Osteoblast (primary cell): ENCODE measurements at regions not wholly inside any gene's neighbourhood (a gene's known extent, or its start where the extent isn't known, plus 50 kb on each side); places are given as distances from the start of the nearest gene placed in this dataset.

Experiments
- DNase-seq: peaks from one replicate; pipeline ENCODE4 v3.0.0; 2011; ENCODE audit warnings: low spot score, mixed read lengths; ENCODE audit not compliant: insufficient read length; ENCODE audit errors: missing footprints
- H2AFZ ChIP-seq: 2 replicates; pipeline ENCODE4 v1.6.0; 2011; ENCODE audit warnings: mild to moderate bottlenecking, low read length
- H3K27ac ChIP-seq: 2 replicates; pipeline ENCODE4 v1.5.1; 2011; ENCODE audit warnings: mild to moderate bottlenecking, low read depth, low read length, moderate library complexity
- H3K27me3 ChIP-seq: 2 replicates; pipeline ENCODE4 v1.6.0; 2012; ENCODE audit warnings: mild to moderate bottlenecking, control low read depth, inconsistent platforms, low read length, moderate library complexity; ENCODE audit not compliant: insufficient read depth
- H3K36me3 ChIP-seq: 2 replicates; pipeline ENCODE4 v1.5.1; 2011; ENCODE audit warnings: mild to moderate bottlenecking, low read length, control low read depth, moderate library complexity; ENCODE audit not compliant: insufficient read depth
- H3K4me1 ChIP-seq: 2 replicates; pipeline ENCODE4 v1.5.1; 2011; ENCODE audit warnings: mild to moderate bottlenecking, low read length, control low read depth, moderate library complexity; ENCODE audit not compliant: insufficient read depth
- H3K4me2 ChIP-seq: 2 replicates; pipeline ENCODE4 v1.6.0; 2011; ENCODE audit warnings: mild to moderate bottlenecking, low read length; ENCODE audit not compliant: insufficient read depth
- H3K4me3 ChIP-seq: fragments of 200-600 bp; sonication (generic); 3 replicates; pipeline ENCODE4 v1.5.1; 2012; ENCODE audit warnings: mild to moderate bottlenecking, low read length, inconsistent platforms; ENCODE audit not compliant: insufficient read depth
- H3K79me2 ChIP-seq: 2 replicates; pipeline ENCODE4 v1.6.0; 2012; ENCODE audit warnings: mild to moderate bottlenecking, low read length, control low read depth, inconsistent platforms; ENCODE audit not compliant: insufficient read depth
- H3K9me3 ChIP-seq: 2 replicates; pipeline ENCODE4 v1.5.1; 2011; ENCODE audit warnings: low read depth, low read length, control low read depth
- H4K20me1 ChIP-seq: 2 replicates; pipeline ENCODE4 v1.6.0; 2012; ENCODE audit warnings: mild to moderate bottlenecking, low read length, control low read depth; ENCODE audit not compliant: insufficient read depth
- CTCF ChIP-seq: IDR thresholded peaks from 2 replicates; pipeline ENCODE4 v1.5.1; 2011; ENCODE audit warnings: mild to moderate bottlenecking, low read depth, low read length, moderate library complexity; ENCODE audit errors: extremely low read depth

- TF ChIP-seq CTCF: no peak
These were observed 80.7 kb upstream of the COG2 start for GRCh38 chr1:230561570-230561969.

GRCh38 chr1:230558324-230558723 is 84.0 kb upstream of the COG2 start:
- Histone ChIP-seq H3K9me3 (no peaks in the 10 kb centered on the region), H4K20me1 (no peaks in the 10 kb centered on the region), H3K4me2 (no peak overlapping the region), H2AFZ (no peak overlapping the region), H3K27me3 (peaks cover 2% of the 10 kb centered on the region), H3K4me3 (no peak overlapping the region), H3K79me2 (no peaks in the 10 kb centered on the region), H3K4me1 (no peaks in the 10 kb centered on the region), H3K36me3 (no peaks in the 10 kb centered on the region), H3K27ac (no peak overlapping the region)
- no peak for TF ChIP-seq CTCF
- no peak for DNase-seq

More at GRCh38 chr1:230561570-230561969, 80.7 kb upstream of the COG2 start:
- no peak for DNase-seq
- Histone ChIP-seq H3K4me1 (no peaks in the 10 kb centered on the region), H3K36me3 (no peaks in the 10 kb centered on the region), H2AFZ (no peak overlapping the region), H3K27me3 (no peaks in the 10 kb centered on the region), H3K4me3 (no peak overlapping the region), H3K9me3 (no peaks in the 10 kb centered on the region), H3K27ac (no peak overlapping the region), H3K79me2 (no peaks in the 10 kb centered on the region), H4K20me1 (no peaks in the 10 kb centered on the region), H3K4me2 (no peak overlapping the region)

- Histone ChIP-seq H3K4me1 (no peaks in the 10 kb centered on the region), H4K20me1 (no peaks in the 10 kb centered on the region), H3K4me3 (no peak overlapping the region), H3K27ac (no peak overlapping the region), H3K79me2 (no peaks in the 10 kb centered on the region), H3K27me3 (peaks cover 5% of the 10 kb centered on the region), H3K36me3 (no peaks in the 10 kb centered on the region), H3K9me3 (no peaks in the 10 kb centered on the region), H2AFZ (no peak overlapping the region), H3K4me2 (no peak overlapping the region)
- TF ChIP-seq CTCF: no peak
- no peak for DNase-seq
These were observed 85.8 kb upstream of the COG2 start for GRCh38 chr1:230556453-230556852.

- no peaks in the 10 kb centered on the region for H3K9me3 ChIP-seq
- peaks cover 5% of the 10 kb centered on the region for H3K27me3 ChIP-seq
- no peak overlapping the region for H3K4me3 ChIP-seq
- no peak for TF ChIP-seq CTCF
- no peaks in the 10 kb centered on the region for H4K20me1 ChIP-seq
- H3K27ac ChIP-seq: no peak overlapping the region
- no peak overlapping the region for H3K4me2 ChIP-seq
- no peak overlapping the region for H2AFZ ChIP-seq
- no peak for DNase-seq
- H3K4me1 ChIP-seq: no peaks in the 10 kb centered on the region
- H3K79me2 ChIP-seq: no peaks in the 10 kb centered on the region
- no peaks in the 10 kb centered on the region for H3K36me3 ChIP-seq
These were observed 86.5 kb upstream of the COG2 start for GRCh38 chr1:230555814-230556213.
